NB4 (cell line): ENCODE measurements at regions not wholly inside any gene's neighbourhood (a gene's known extent, or its start where the extent isn't known, plus 50 kb on each side); places are given as distances from the start of the nearest gene placed in this dataset.
"Not testable (repeated sequence)": the region's sequence is repeated elsewhere in the genome, so short reads cannot be mapped to it uniquely, and the experiment has no call there.

ENCODE experiments used
- MYC ChIP-seq: IDR thresholded peaks from 2 replicates; pipeline ENCODE4 v1.6.1; 2011; ENCODE audit warnings: low read depth, low read length
- POLR2A ChIP-seq: IDR thresholded peaks from 2 replicates; pipeline ENCODE4 v1.6.1; 2011; ENCODE audit warnings: mild to moderate bottlenecking; ENCODE audit not compliant: insufficient read length; ENCODE audit errors: extremely low read depth
- TF ChIP-seq, protein P1 (sequence below): IDR thresholded peaks from one replicate; pipeline ENCODE4 v1.5.1; 2012; ENCODE audit warnings: low read depth, low read length
- TF ChIP-seq, protein P2 (sequence below): IDR thresholded peaks from 2 replicates; pipeline ENCODE4 v1.6.1; 2011; ENCODE audit warnings: low read depth, low read length

DNA sequence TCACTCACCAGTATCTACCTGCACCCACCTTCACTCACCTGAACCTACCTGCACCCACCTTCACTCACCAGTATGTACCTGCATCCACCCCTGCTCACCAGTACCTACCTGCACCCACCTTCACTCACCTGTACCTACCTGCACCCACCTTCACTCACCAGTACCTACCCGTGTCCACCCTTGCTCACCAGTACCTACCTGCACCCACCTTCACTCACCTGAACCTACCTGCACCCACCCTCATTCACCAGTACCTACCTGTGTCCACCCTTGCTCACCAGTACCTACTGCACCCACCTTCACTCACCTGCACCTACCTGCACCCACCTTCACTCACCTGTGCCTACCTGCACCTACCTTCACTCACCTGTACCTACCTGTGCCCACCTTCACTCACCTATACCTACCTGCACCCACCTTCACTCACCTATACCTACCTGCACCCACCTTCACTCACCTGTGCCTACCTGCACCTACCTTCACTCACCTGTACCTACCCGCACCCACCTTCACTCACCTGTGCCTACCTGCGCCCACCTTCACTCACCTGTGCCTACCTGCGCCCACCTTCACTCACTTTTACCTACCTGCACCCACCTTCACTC, 232.1 kb upstream of the ZFP64 start:
- TF ChIP-seq POLR2A, MYC: not testable (repeated sequence)
- TF ChIP-seq, protein P1, sequence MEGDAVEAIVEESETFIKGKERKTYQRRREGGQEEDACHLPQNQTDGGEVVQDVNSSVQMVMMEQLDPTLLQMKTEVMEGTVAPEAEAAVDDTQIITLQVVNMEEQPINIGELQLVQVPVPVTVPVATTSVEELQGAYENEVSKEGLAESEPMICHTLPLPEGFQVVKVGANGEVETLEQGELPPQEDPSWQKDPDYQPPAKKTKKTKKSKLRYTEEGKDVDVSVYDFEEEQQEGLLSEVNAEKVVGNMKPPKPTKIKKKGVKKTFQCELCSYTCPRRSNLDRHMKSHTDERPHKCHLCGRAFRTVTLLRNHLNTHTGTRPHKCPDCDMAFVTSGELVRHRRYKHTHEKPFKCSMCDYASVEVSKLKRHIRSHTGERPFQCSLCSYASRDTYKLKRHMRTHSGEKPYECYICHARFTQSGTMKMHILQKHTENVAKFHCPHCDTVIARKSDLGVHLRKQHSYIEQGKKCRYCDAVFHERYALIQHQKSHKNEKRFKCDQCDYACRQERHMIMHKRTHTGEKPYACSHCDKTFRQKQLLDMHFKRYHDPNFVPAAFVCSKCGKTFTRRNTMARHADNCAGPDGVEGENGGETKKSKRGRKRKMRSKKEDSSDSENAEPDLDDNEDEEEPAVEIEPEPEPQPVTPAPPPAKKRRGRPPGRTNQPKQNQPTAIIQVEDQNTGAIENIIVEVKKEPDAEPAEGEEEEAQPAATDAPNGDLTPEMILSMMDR, result not testable (repeated sequence)
- TF ChIP-seq, protein P2, sequence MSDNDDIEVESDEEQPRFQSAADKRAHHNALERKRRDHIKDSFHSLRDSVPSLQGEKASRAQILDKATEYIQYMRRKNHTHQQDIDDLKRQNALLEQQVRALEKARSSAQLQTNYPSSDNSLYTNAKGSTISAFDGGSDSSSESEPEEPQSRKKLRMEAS, result not testable (repeated sequence)
